HS-5 (cell line): ENCODE measurements at regions not wholly inside any gene's neighbourhood (a gene's known extent, or its start where the extent isn't known, plus 50 kb on each side); places are given as distances from the start of the nearest gene placed in this dataset.

ENCODE experiments used
- DNase-seq: peaks from one replicate; pipeline ENCODE4 v3.0.0-alpha.2; 2012; ENCODE audit warnings: low read depth

DNA sequence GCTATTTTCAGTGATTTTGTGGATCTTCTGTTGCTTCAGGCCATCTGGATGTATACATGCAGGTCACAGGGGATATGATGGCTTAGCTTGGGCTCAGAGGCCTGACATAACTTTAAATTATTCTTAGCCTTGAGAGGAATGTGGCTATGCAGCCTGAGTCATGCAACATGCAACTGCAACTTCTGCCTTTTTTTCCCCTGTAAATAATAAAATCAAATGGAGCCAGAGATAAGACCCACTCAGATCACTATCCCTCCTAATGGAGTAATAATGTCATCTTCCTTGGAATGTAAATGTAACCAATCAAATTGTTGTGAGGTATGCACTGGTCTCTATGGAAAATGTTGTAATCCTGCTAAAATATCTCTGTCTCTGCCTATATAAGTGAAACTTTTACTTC, 54.9 kb downstream of the MAGEB17 start:
- DNase-seq: peak; percentile 64

- no peak for DNase-seq
These were observed 56.1 kb downstream of the MAGEB17 start for GRCh38 chrX:16223385-16223784.

- DNase-seq: peak; percentile 47
These were observed 71.9 kb downstream of the MAGEB17 start for GRCh38 chrX:16239211-16239610.

GRCh38 chrX:16240231-16240905, 73.1 kb downstream of the MAGEB17 start:
- no peak for DNase-seq

GRCh38 chrX:16240968-16241367, 73.7 kb downstream of the MAGEB17 start:
- no peak for DNase-seq

DNA sequence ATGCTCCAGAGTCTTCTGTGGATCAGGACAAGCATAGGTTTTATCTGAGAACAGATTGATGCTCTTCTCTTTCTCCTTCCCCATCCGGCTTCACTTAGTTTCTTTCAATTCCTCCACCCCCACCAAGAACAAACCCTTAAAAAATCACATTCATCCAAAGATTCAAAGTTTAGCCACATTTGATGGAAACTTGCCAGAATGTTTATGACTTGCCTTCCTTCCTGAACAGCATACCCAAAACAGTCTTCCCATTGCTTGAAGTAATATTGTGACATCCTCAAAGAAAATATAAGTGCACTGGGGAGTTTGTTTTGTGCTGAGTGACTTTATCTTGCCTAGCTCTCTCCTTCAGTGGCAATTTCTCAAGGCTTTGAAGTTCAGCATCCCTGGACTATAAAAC, 83.0 kb downstream of the MAGEB17 start:
- DNase-seq: no peak

- DNase-seq: no peak
These were observed 84.5 kb downstream of the MAGEB17 start for GRCh38 chrX:16251782-16252181.

GRCh38 chrX:16258882-16259281, 91.6 kb downstream of the MAGEB17 start:
- DNase-seq: no peak

- no peak for DNase-seq
These were observed 100.2 kb downstream of the MAGEB17 start for GRCh38 chrX:16267431-16267830.

- no peak for DNase-seq
These were observed 100.9 kb downstream of the MAGEB17 start for GRCh38 chrX:16268206-16268605.

GRCh38 chrX:16278927-16279326, 111.6 kb downstream of the MAGEB17 start:
- DNase-seq: no peak

DNA sequence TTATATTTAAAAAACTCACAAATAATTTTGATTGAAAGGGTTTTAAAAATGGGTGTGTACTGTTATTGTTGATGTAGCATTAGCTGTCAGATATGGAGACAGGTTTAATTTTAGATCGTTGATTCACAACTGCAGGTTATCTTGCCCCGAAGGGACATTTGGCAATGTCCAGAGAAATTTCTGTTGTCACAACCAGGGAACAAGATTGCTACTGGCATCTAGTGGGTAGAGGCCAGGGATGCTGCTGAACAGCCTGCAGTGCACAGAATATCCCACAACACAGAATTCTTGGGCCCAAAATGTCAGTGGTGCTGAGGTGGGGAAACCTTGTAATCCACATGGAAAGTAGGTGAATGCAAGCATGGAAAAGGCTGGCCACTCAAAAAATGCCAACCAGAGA, 114.9 kb downstream of the MAGEB17 start:
- no peak for DNase-seq

GRCh38 chrX:16284842-16285241, 117.6 kb downstream of the MAGEB17 start:
- no peak for DNase-seq

- DNase-seq: no peak
These were observed 123.7 kb downstream of the MAGEB17 start for GRCh38 chrX:16290997-16291396.

DNA sequence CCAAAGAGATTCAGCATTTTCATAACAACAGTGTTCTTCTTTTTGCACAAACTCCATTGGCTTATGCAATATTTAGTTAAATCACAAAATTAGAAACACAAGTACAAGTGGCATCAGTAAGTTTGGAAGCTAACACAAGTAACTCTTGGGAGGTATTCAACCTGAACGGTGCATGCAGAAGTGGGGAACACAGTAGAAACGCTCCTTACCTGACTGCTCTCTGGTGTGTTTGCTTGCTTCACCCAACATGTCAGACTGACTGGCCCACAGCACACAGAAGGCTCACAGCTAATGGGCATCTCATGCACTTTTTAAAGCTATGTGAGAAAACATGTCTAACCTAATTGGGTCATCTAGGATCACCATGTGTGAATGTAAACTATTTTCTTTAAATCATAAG, 133.6 kb downstream of the MAGEB17 start:
- DNase-seq: no peak

GRCh38 chrX:16304751-16305150, 137.5 kb downstream of the MAGEB17 start:
- DNase-seq: no peak

- DNase-seq: no peak
These were observed 137.9 kb downstream of the MAGEB17 start for GRCh38 chrX:16305187-16305586.

- no peak for DNase-seq
These were observed 140.7 kb downstream of the MAGEB17 start for GRCh38 chrX:16307950-16308349.

- DNase-seq: no peak
These were observed 141.5 kb downstream of the MAGEB17 start for GRCh38 chrX:16308773-16309172.

DNA sequence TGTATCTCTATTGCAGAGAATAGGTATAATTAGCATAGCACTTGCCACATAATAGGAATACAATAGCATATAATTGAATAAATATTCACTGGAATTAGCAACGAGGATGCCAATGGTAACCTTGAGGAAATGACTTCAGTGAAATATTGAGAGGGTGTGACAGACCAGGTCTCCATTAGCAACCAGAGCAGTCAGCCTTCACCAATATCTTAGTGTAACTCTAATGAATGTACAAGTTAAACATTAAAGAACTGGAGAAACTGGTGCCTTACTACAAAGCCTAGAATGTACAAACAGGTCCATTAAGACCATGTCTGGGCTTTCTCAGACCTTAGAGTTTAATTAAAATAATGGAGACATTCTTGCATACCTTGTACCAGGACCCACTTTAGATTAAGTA, 143.0 kb downstream of the MAGEB17 start:
- no peak for DNase-seq

DNA sequence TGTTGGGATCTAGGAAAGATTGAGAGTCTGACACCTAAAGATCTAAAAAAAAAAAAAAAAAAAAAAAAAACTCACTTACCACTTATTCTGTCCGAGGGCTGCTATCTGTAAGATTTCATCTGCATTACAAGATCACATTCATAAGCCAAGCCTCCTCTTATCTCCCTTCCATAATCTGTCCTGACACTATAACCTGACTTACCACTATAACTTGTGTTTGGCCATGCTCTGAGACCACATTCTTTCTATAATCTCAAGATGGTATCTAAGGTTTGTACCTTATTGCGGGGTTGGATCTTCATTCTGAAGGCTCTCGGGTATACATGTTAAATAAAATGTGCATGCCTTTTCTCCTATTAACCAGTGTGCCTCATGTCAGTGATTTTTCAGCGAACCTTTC, 144.4 kb downstream of the MAGEB17 start:
- no peak for DNase-seq

DNA sequence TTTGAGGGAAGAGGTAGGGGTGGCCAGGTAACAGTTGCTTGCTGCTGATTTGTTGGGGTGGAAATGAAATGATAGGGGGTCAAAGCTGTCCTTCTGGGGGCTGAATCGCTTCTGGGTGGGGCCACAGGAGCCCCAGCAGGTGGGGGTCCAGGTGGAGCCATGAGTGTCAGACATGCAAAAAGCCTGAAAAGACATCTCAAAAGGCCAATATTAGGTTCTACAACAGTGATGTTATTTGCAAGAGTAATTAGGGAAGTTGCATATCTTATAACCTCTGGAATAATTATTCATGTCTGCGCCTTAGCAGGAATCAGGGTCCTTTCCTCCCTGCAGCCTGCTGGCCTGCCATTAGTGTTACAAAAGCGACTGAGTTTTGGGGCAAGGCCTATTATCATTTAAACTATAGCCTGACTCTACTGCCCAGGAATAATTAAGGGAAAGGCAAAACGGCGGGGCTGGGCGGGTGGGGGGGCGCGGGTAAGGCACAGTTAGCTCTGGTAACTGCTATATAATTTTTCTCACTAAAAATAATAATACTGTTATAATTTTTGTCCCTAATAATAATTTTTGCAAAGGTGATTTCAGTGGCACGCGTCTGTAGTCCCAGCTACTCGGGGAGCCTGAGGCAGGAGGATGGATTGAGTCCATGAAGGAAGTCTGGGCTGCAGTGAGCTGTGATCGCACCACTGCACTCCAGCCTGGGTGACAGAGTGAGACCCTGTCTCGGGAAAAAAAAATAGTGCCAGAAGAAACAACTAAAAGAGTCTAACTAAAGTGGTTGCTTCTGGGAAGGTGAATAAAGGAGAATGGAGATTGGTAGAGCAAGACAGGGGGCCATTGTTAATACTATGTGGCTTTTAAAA, 145.7 kb downstream of the MAGEB17 start:
- no peak for DNase-seq

DNA sequence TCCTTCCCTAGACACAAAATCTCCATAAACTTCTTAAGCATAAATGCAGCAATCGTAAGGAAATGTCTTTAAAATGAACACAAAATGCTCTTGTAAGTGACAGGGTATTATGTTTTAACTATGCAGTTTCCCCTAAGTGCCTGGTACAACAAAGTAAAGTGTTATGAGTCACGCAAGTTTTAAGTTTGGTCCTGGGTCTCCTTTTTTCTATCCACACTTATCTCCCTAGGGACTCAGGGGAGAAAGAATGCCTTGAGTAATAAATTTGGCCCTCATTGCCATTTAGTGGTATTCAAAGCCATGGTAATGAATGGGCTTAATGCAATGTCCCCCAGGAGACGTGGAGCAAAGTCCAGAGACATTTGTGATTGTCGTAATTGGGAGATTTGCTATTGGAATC, 149.1 kb downstream of the MAGEB17 start:
- no peak for DNase-seq

GRCh38 chrX:16319929-16320328, 152.6 kb downstream of the MAGEB17 start:
- no peak for DNase-seq
